SU-DHL-6 (cell line): ENCODE measurements at regions not wholly inside any gene's neighbourhood (a gene's known extent, or its start where the extent isn't known, plus 50 kb on each side); places are given as distances from the start of the nearest gene placed in this dataset.

Experiments used
- H2AFZ ChIP-seq: fragments of 200-600 bp; sonication (generic); 2 replicates; pipeline ENCODE4 v1.6.1; 2014; ENCODE audit warnings: low read depth, mild to moderate bottlenecking, moderate library complexity, mixed read lengths, antibody characterized with exemption, low read length; ENCODE audit not compliant: severe bottlenecking
- H3F3A ChIP-seq: fragments of 200-600 bp; shearing (Covaris generic); 2 replicates; pipeline ENCODE4 v1.6.0; 2016; ENCODE audit warnings: antibody characterized with exemption, mild to moderate bottlenecking; ENCODE audit not compliant: insufficient read depth
- H3K27ac ChIP-seq: fragments of 200-600 bp; sonication (generic); 2 replicates; pipeline ENCODE4 v1.5.1; 2016; ENCODE audit warnings: low read depth, mild to moderate bottlenecking, low read length, moderate library complexity, mixed read lengths
- H3K27me3 ChIP-seq: fragments of 200-600 bp; sonication (generic), shearing (Covaris generic); 2 replicates; pipeline ENCODE4 v1.6.0; 2014; ENCODE audit warnings: mild to moderate bottlenecking, low read length
- H3K36me3 ChIP-seq: fragments of 200-600 bp; sonication (generic); 2 replicates; pipeline ENCODE4 v1.6.1; 2014; ENCODE audit warnings: mild to moderate bottlenecking, low read length, mixed read lengths
- H3K4me2 ChIP-seq: fragments of 300-600, 200-600 bp; shearing (Covaris generic), sonication (generic); 2 replicates; pipeline ENCODE4 v1.6.0; 2014; ENCODE audit warnings: low read length, low read depth, mild to moderate bottlenecking; ENCODE audit not compliant: poor library complexity, severe bottlenecking
- H3K4me3 ChIP-seq: fragments of 200-600 bp; sonication (generic); 2 replicates; pipeline ENCODE4 v1.5.1; 2014; ENCODE audit warnings: antibody characterized with exemption, low read length, mild to moderate bottlenecking, mixed read lengths; ENCODE audit not compliant: insufficient read depth, poor library complexity, severe bottlenecking
- H3K79me2 ChIP-seq: fragments of 200-600 bp; sonication (generic); 2 replicates; pipeline ENCODE4 v1.6.1; 2014; ENCODE audit warnings: mild to moderate bottlenecking, low read length, moderate library complexity; ENCODE audit not compliant: insufficient read depth
- H3K9ac ChIP-seq: fragments of 200-600 bp; sonication (generic); 2 replicates; pipeline ENCODE4 v1.7.0; 2014; ENCODE audit warnings: mild to moderate bottlenecking, low read length
- H3K9me2 ChIP-seq: fragments of 200-600 bp; sonication (generic); replicated peaks from 2 replicates; pipeline ENCODE4 v1.6.1; 2014; ENCODE audit warnings: low read length; ENCODE audit not compliant: insufficient read depth
- H3K9me3 ChIP-seq: fragments of 200-600 bp; sonication (generic); 2 replicates; pipeline ENCODE4 v1.6.1; 2014; ENCODE audit warnings: low read length, mixed read lengths; ENCODE audit not compliant: insufficient read depth
- H4K20me1 ChIP-seq: fragments of 200-600 bp; sonication (generic); 2 replicates; pipeline ENCODE4 v1.6.1; 2014; ENCODE audit warnings: low read depth, mild to moderate bottlenecking, antibody characterized with exemption, low read length, moderate library complexity, mixed read lengths
- CTCF ChIP-seq: fragments of 200-600 bp; sonication (generic); IDR thresholded peaks from one replicate; pipeline ENCODE4 v1.5.1; 2017; ENCODE audit warnings: antibody characterized with exemption, mild to moderate bottlenecking, low read length, moderate library complexity; ENCODE audit not compliant: insufficient read depth, poor library complexity, severe bottlenecking
- EZH2phosphoT487 ChIP-seq: fragments of 200-600 bp; sonication (generic), shearing (Covaris generic); conservative IDR thresholded peaks from 2 replicates; pipeline ENCODE4 v1.6.1; 2018; ENCODE audit warnings: mild to moderate bottlenecking, antibody characterized with exemption, low read length, moderate library complexity, mixed read lengths

GRCh38 chr18:78596794-78597345 lies 382.7 kb upstream of the SALL3 start:
- no peak overlapping the region for H2AFZ ChIP-seq
- no peaks in the 10 kb centered on the region for H4K20me1 ChIP-seq
- no peak overlapping the region for H3K4me3 ChIP-seq
- no peaks in the 10 kb centered on the region for H3K36me3 ChIP-seq
- no peaks in the 10 kb centered on the region for H3K79me2 ChIP-seq
- H3K4me2 ChIP-seq, result no peak overlapping the region
- no peak overlapping the region for H3K27ac ChIP-seq
- no peaks in the 10 kb centered on the region for H3F3A ChIP-seq
- H3K9me3 ChIP-seq, result no peaks in the 10 kb centered on the region
- H3K27me3 ChIP-seq, result no peaks in the 10 kb centered on the region; the same call in 1 of the 2 replicates
- no peaks in the 10 kb centered on the region for H3K9me2 ChIP-seq
- no peak for TF ChIP-seq EZH2phosphoT487
- no peak for TF ChIP-seq CTCF
- no peak overlapping the region for H3K9ac ChIP-seq

GRCh38 chr18:78601349-78601748 lies 378.3 kb upstream of the SALL3 start:
- Histone ChIP-seq H3K27ac (no peak overlapping the region), H3K4me3 (no peak overlapping the region), H3K9me2 (no peaks in the 10 kb centered on the region), H3K4me2 (no peak overlapping the region), H3K27me3 (no peaks in the 10 kb centered on the region), H3F3A (no peaks in the 10 kb centered on the region), H3K9me3 (no peaks in the 10 kb centered on the region), H2AFZ (no peak overlapping the region), H3K9ac (no peak overlapping the region), H3K36me3 (no peaks in the 10 kb centered on the region), H3K79me2 (no peaks in the 10 kb centered on the region), H4K20me1 (no peaks in the 10 kb centered on the region)
- TF ChIP-seq EZH2phosphoT487 (no peak), CTCF (no peak)

- H3K27me3 ChIP-seq, result no peaks in the 10 kb centered on the region
- no peaks in the 10 kb centered on the region for H3K79me2 ChIP-seq
- H3K4me2 ChIP-seq, result no peak overlapping the region
- no peaks in the 10 kb centered on the region for H3K9me2 ChIP-seq
- no peaks in the 10 kb centered on the region for H3K36me3 ChIP-seq
- TF ChIP-seq CTCF, result no peak
- TF ChIP-seq EZH2phosphoT487, result no peak
- no peak overlapping the region for H3K27ac ChIP-seq
- H3K9me3 ChIP-seq, result no peaks in the 10 kb centered on the region
- H3K9ac ChIP-seq, result no peak overlapping the region
- H4K20me1 ChIP-seq, result no peaks in the 10 kb centered on the region
- no peaks in the 10 kb centered on the region for H3F3A ChIP-seq
- no peak overlapping the region for H2AFZ ChIP-seq
- H3K4me3 ChIP-seq, result no peak overlapping the region
Measured at GRCh38 chr18:78601923-78602322, 377.7 kb upstream of the SALL3 start.

GRCh38 chr18:78602430-78602829 lies 377.2 kb upstream of the SALL3 start:
- Histone ChIP-seq H3K79me2 (no peaks in the 10 kb centered on the region), H3K27me3 (no peaks in the 10 kb centered on the region), H4K20me1 (no peaks in the 10 kb centered on the region), H3F3A (no peaks in the 10 kb centered on the region), H3K4me3 (no peak overlapping the region), H3K9ac (no peak overlapping the region), H3K4me2 (no peak overlapping the region), H3K9me2 (no peaks in the 10 kb centered on the region), H3K9me3 (no peaks in the 10 kb centered on the region), H3K36me3 (no peaks in the 10 kb centered on the region), H2AFZ (no peak overlapping the region), H3K27ac (no peak overlapping the region)
- no peak for TF ChIP-seq CTCF
- TF ChIP-seq EZH2phosphoT487, result no peak
